WTC11 (cell line): ENCODE measurements at regions not wholly inside any gene's neighbourhood (a gene's known extent, or its start where the extent isn't known, plus 50 kb on each side); places are given as distances from the start of the nearest gene placed in this dataset.

Experiments
- ATAC-seq: fragments of 200-7000 bp; cut with Tn5 transposase; 2 replicates; pipeline ENCODE4 v1.10.0; 2021; ENCODE audit warnings: mild to moderate bottlenecking, moderate library complexity
- CTCF ChIA-PET: fragments of 300-600 bp; sonication (Branson Sonifier 250); formaldehyde crosslinking; loops from one replicate; lab custom pipeline; 2021; ENCODE audit warnings: antibody characterized with exemption; lab: Charles Lee
- POLR2A ChIA-PET: fragments of 350-600 bp; sonication (Branson Sonifier 250); formaldehyde crosslinking; loops from one replicate; lab custom pipeline; 2021; ENCODE audit warnings: antibody characterized with exemption; lab: Charles Lee
- DNase-seq: peaks from one replicate; pipeline ENCODE4 v3.0.0; 2021; ENCODE audit warnings: low spot score
- H3K27ac Mint-ChIP-seq: 2 replicates; pipeline ENCODE4 v1.8.0; 2021; ENCODE audit warnings: mixed read lengths
- H3K27me3 Mint-ChIP-seq: 2 replicates; pipeline ENCODE4 v1.8.0; 2021; ENCODE audit warnings: low read depth, mild to moderate bottlenecking, moderate library complexity, mixed read lengths
- H3K36me3 Mint-ChIP-seq: 2 replicates; pipeline ENCODE4 v1.8.0; 2021; ENCODE audit warnings: mixed read lengths
- H3K4me1 Mint-ChIP-seq: 2 replicates; pipeline ENCODE4 v1.8.0; 2022; ENCODE audit warnings: mixed read lengths
- H3K4me3 Mint-ChIP-seq: 2 replicates; pipeline ENCODE4 v1.8.0; 2021; ENCODE audit warnings: mild to moderate bottlenecking, moderate library complexity, mixed read lengths
- H3K9me3 Mint-ChIP-seq: 2 replicates; pipeline ENCODE4 v1.8.0; 2021; ENCODE audit warnings: mixed read lengths
- AFF4 ChIP-seq: sonication (generic); formaldehyde crosslinking; IDR thresholded peaks from 2 replicates; pipeline ENCODE4 v1.8.1; 2023; ENCODE audit warnings: mild to moderate bottlenecking, missing genetic modification reagents, borderline replicate concordance
- ARID4B ChIP-seq: sonication (generic); formaldehyde crosslinking; IDR thresholded peaks from 2 replicates; pipeline ENCODE4 v1.8.0; 2023; ENCODE audit warnings: missing genetic modification reagents, mild to moderate bottlenecking, borderline replicate concordance
- CBFB ChIP-seq: sonication (generic); formaldehyde crosslinking; IDR thresholded peaks from 2 replicates; pipeline ENCODE4 v1.8.1; 2022; ENCODE audit warnings: mild to moderate bottlenecking, low read depth, missing genetic modification reagents
- CDX4 ChIP-seq: fragments of 250-450 bp; sonication (Bioruptor Pico); IDR thresholded peaks from 2 replicates; pipeline ENCODE4 v1.9.0; 2021; ENCODE audit warnings: moderate library complexity, mild to moderate bottlenecking, inconsistent platforms, borderline replicate concordance
- ELF4 ChIP-seq: sonication (generic); formaldehyde crosslinking; IDR thresholded peaks from 2 replicates; pipeline ENCODE4 v1.8.1; 2022; ENCODE audit warnings: low read depth, mild to moderate bottlenecking, moderate library complexity, missing genetic modification reagents
- EMX1 ChIP-seq: fragments of 250-450 bp; sonication (Bioruptor Pico); IDR thresholded peaks from 2 replicates; pipeline ENCODE4 v1.8.0; 2021; ENCODE audit warnings: mild to moderate bottlenecking
- HMGA2 ChIP-seq: fragments of 250-450 bp; sonication (Bioruptor Pico); IDR thresholded peaks from 2 replicates; pipeline ENCODE4 v1.4.0; 2021; ENCODE audit warnings: mild to moderate bottlenecking, moderate library complexity
- MAX ChIP-seq: sonication (generic); formaldehyde crosslinking; IDR thresholded peaks from 2 replicates; pipeline ENCODE4 v1.8.0; 2022; ENCODE audit warnings: mild to moderate bottlenecking, missing genetic modification reagents
- OVOL2 ChIP-seq: fragments of 250-450 bp; sonication (Bioruptor Pico); IDR thresholded peaks from 2 replicates; pipeline ENCODE4 v1.9.0; 2021; ENCODE audit warnings: mild to moderate bottlenecking, borderline replicate concordance
- RELA ChIP-seq: sonication (generic); formaldehyde crosslinking; IDR thresholded peaks from 2 replicates; pipeline ENCODE4 v1.8.1; 2022; ENCODE audit warnings: missing genetic modification reagents, mild to moderate bottlenecking, borderline replicate concordance
- SP1 ChIP-seq: sonication (generic); formaldehyde crosslinking; conservative IDR thresholded peaks from 2 replicates; pipeline ENCODE4 v1.8.1; 2022; ENCODE audit warnings: missing genetic modification reagents
- ZNF281 ChIP-seq: sonication (generic); formaldehyde crosslinking; IDR thresholded peaks from 2 replicates; pipeline ENCODE4 v1.8.0; 2023; ENCODE audit warnings: mild to moderate bottlenecking, missing genetic modification reagents
- ZNF317 ChIP-seq: sonication (generic); formaldehyde crosslinking; IDR thresholded peaks from 2 replicates; pipeline ENCODE4 v1.8.1; 2023; ENCODE audit warnings: low read depth, mild to moderate bottlenecking, moderate library complexity, missing genetic modification reagents, borderline replicate concordance
- TF ChIP-seq, protein P1 (sequence below): fragments of 200-600 bp; IDR thresholded peaks from 2 replicates; pipeline ENCODE4 v1.8.0; 2022; ENCODE audit warnings: antibody characterized with exemption
- TF ChIP-seq, protein P2 (sequence below): fragments of 250-450 bp; sonication (Bioruptor Pico); IDR thresholded peaks from 2 replicates; pipeline ENCODE4 v1.9.0; 2021; ENCODE audit warnings: mild to moderate bottlenecking, borderline replicate concordance
- TF ChIP-seq, protein P3 (sequence below): fragments of 250-450 bp; sonication (Bioruptor Pico); IDR thresholded peaks from 2 replicates; pipeline ENCODE4 v1.9.0; 2021; ENCODE audit warnings: mild to moderate bottlenecking

DNA sequence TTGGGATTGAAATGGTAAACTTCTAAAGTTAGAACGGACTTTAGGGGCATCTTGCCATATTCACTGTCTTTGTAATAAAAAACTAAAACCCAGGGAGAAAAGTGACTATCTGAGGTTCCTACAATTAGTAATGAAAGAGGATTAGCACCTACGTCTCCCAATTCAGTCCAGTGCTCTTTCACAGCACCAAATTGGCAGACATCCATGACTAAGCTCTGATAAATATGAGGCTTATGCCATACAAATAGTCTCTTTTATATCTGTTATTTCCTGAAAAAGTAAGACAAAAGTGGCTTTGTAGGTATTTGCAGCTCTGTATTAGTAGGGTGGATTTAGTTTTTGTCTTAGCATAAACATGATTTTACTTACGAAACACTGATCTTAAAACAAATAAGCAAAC, 315.0 kb upstream of the NRIP1 start:
- Mint-ChIP-seq H3K36me3 (peaks cover 10% of the 10 kb centered on the region), H3K9me3 (peaks cover 13% of the 10 kb centered on the region), H3K4me1 (0 out of 2 replicates have a peak, but pooled peaks cover 4% of the 10 kb centered on the region), H3K27ac (no peak overlapping the region), H3K27me3 (no peaks in the 10 kb centered on the region), H3K4me3 (no peak overlapping the region)
- DNase-seq = no peak
- ChIA-PET CTCF (no interaction called here), POLR2A (no interaction called here)
- ATAC-seq = no peak
- TF ChIP-seq, protein P1, sequence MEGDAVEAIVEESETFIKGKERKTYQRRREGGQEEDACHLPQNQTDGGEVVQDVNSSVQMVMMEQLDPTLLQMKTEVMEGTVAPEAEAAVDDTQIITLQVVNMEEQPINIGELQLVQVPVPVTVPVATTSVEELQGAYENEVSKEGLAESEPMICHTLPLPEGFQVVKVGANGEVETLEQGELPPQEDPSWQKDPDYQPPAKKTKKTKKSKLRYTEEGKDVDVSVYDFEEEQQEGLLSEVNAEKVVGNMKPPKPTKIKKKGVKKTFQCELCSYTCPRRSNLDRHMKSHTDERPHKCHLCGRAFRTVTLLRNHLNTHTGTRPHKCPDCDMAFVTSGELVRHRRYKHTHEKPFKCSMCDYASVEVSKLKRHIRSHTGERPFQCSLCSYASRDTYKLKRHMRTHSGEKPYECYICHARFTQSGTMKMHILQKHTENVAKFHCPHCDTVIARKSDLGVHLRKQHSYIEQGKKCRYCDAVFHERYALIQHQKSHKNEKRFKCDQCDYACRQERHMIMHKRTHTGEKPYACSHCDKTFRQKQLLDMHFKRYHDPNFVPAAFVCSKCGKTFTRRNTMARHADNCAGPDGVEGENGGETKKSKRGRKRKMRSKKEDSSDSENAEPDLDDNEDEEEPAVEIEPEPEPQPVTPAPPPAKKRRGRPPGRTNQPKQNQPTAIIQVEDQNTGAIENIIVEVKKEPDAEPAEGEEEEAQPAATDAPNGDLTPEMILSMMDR = no peak
- TF ChIP-seq ZNF281 (CRISPR knock-in tag) (no peak), OVOL2 (CRISPR knock-in tag) (no peak), HMGA2 (CRISPR knock-in tag) (no peak), RELA (CRISPR knock-in tag) (no peak), AFF4 (CRISPR knock-in tag) (no peak), ARID4B (CRISPR knock-in tag) (no peak), ZNF317 (no peak), SP1 (CRISPR knock-in tag) (no peak), CBFB (CRISPR knock-in tag) (no peak), MAX (CRISPR knock-in tag) (no peak), CDX4 (CRISPR knock-in tag) (no peak), ELF4 (CRISPR knock-in tag) (no peak), EMX1 (no peak)
- TF ChIP-seq, protein P2, sequence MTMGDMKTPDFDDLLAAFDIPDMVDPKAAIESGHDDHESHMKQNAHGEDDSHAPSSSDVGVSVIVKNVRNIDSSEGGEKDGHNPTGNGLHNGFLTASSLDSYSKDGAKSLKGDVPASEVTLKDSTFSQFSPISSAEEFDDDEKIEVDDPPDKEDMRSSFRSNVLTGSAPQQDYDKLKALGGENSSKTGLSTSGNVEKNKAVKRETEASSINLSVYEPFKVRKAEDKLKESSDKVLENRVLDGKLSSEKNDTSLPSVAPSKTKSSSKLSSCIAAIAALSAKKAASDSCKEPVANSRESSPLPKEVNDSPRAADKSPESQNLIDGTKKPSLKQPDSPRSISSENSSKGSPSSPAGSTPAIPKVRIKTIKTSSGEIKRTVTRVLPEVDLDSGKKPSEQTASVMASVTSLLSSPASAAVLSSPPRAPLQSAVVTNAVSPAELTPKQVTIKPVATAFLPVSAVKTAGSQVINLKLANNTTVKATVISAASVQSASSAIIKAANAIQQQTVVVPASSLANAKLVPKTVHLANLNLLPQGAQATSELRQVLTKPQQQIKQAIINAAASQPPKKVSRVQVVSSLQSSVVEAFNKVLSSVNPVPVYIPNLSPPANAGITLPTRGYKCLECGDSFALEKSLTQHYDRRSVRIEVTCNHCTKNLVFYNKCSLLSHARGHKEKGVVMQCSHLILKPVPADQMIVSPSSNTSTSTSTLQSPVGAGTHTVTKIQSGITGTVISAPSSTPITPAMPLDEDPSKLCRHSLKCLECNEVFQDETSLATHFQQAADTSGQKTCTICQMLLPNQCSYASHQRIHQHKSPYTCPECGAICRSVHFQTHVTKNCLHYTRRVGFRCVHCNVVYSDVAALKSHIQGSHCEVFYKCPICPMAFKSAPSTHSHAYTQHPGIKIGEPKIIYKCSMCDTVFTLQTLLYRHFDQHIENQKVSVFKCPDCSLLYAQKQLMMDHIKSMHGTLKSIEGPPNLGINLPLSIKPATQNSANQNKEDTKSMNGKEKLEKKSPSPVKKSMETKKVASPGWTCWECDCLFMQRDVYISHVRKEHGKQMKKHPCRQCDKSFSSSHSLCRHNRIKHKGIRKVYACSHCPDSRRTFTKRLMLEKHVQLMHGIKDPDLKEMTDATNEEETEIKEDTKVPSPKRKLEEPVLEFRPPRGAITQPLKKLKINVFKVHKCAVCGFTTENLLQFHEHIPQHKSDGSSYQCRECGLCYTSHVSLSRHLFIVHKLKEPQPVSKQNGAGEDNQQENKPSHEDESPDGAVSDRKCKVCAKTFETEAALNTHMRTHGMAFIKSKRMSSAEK (CRISPR knock-in tag) = no peak
- TF ChIP-seq, protein P3, sequence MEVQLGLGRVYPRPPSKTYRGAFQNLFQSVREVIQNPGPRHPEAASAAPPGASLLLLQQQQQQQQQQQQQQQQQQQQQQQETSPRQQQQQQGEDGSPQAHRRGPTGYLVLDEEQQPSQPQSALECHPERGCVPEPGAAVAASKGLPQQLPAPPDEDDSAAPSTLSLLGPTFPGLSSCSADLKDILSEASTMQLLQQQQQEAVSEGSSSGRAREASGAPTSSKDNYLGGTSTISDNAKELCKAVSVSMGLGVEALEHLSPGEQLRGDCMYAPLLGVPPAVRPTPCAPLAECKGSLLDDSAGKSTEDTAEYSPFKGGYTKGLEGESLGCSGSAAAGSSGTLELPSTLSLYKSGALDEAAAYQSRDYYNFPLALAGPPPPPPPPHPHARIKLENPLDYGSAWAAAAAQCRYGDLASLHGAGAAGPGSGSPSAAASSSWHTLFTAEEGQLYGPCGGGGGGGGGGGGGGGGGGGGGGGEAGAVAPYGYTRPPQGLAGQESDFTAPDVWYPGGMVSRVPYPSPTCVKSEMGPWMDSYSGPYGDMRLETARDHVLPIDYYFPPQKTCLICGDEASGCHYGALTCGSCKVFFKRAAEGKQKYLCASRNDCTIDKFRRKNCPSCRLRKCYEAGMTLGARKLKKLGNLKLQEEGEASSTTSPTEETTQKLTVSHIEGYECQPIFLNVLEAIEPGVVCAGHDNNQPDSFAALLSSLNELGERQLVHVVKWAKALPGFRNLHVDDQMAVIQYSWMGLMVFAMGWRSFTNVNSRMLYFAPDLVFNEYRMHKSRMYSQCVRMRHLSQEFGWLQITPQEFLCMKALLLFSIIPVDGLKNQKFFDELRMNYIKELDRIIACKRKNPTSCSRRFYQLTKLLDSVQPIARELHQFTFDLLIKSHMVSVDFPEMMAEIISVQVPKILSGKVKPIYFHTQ = no peak
